KG1 (cell line): ENCODE measurements at regions not wholly inside any gene's neighbourhood (a gene's known extent, or its start where the extent isn't known, plus 50 kb on each side); places are given as distances from the start of the nearest gene placed in this dataset.

Experiments used
- DNase-seq: peaks from one replicate; lab custom pipeline; 2025; lab: John Stamatoyannopoulos, UW

DNA sequence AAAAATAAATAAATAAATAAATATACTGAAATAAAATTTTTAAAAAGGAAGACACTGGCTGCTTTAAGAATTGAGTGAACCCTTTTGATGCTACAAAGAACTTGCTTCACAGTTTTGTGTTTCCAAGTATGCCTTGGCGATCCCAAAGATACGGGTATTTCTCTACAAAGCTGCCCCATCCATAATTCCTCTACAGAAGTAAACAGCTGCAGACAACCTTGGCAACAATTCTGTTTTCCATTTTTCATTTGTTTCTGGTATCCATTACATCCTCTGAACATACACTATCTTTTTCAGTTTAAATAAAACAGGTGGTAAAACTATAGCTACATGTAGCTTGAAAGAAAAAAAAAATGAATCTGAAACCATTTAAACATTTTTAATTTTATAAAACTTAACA lies 552.8 kb upstream of the KLHL29 start:
- no peak for DNase-seq

- DNase-seq = no peak
These were observed 546.5 kb upstream of the KLHL29 start for GRCh38 chr2:22838461-22838860.

DNA sequence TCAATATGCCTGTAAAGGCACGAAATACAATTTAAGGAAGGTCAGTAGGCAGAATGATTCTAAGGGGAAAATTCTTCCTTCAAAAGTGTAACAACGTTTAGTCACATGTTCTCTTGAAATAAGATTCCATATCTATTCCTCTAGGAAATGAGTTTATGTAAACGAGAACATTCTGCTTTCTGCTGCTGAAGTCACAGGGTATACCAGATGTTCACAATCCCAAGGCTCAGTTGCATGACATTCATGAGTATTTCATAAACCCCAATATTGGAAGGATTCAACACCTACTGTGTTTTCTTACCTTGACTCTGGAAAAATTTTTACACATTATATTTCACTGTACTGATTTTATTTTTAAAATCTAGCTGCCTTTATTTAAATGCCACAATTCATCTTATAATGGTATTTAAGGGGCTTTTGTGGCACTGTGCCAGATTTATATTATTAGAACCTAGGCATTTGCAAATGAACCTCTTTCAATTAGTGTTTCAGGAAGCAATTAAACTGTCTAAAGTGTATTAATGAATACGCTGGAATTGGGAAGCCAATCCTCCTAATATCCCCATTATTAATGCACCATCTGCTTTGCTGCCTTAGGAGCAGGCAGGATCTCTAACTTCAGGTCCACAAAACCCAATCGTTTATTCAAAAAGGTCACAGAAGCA lies 542.6 kb upstream of the KLHL29 start:
- DNase-seq = no peak

DNA sequence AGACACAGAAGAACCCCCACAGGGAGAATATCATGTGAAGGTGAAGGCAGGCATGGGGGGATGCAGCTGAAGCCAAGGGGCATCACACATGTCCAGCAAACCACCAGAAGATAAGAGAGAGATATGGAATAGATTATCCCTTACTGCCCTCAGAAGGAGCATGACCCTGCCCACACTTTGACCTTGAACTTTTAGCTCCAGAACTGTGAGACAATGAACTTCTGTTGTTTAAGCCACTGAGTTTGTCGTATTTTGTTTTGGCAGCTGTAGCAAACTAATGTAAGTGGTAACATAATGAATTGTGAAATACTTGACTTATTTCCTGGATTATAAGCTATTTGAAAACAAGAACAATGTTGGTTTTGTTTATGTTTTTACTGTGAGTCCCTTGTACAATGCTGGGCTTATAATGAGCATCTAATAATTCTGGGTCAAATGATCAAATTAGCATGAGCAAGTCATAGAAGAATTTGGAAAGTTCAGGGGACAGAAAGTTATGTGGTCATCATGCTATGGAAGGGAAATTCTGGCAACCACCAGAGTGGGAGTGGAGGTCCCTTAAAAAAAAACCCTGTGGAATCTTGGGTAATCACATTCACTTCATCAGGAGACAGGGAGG lies 541.0 kb upstream of the KLHL29 start:
- DNase-seq = no peak

- DNase-seq = no peak
These were observed 534.7 kb upstream of the KLHL29 start for GRCh38 chr2:22850310-22850709.

GRCh38 chr2:22854588-22854987 lies 530.4 kb upstream of the KLHL29 start:
- DNase-seq = no peak

- no peak for DNase-seq
These were observed 529.9 kb upstream of the KLHL29 start for GRCh38 chr2:22855081-22855480.

DNA sequence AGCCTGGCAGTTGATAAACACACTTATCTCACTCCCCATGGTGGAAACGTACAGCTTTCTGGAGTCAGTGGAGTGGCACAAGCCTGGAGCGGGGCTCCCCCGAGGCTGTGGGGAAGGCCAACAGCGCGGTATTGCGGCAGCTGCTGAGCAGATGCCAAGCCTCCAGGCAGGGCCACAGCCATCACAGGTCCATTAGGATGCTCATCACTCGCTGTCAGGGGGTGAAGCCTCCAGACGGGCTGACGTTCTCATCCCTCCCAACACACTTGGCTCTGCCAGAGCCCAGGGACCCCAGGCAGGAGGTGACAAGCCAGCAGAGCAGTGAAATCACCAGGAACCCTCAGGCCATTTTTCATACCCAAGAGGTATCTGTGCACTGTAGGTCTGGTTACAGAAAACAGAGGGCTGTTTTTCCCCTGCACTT lies 529.2 kb upstream of the KLHL29 start:
- DNase-seq = no peak

- DNase-seq = no peak
These were observed 517.0 kb upstream of the KLHL29 start for GRCh38 chr2:22867973-22868372.

- no peak for DNase-seq
These were observed 506.9 kb upstream of the KLHL29 start for GRCh38 chr2:22878121-22878520.

- DNase-seq = no peak
These were observed 505.7 kb upstream of the KLHL29 start for GRCh38 chr2:22879009-22879863.

- DNase-seq = no peak
These were observed 504.8 kb upstream of the KLHL29 start for GRCh38 chr2:22880161-22880560.

GRCh38 chr2:22882011-22882410 lies 503.0 kb upstream of the KLHL29 start:
- DNase-seq = no peak

DNA sequence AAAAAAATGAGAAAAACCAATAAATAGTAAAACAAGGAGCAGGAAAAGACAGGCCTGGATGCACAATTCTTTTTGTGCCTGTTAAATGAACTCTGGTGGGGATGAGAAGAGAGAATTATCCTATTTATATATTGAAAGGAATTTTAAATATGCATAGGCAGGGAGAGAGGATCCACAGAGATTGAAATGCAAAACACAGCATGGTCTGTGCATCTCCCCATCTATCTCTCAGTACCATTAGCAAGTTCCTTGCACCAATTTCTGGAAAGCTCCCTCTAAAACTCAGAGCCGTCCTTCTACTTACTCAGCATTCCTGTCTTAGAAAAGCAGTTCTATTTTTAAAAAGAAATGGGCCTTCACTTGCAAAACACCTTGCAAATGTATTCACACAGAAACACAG lies 502.3 kb upstream of the KLHL29 start:
- no peak for DNase-seq

GRCh38 chr2:22883054-22883453 lies 501.9 kb upstream of the KLHL29 start:
- no peak for DNase-seq

- DNase-seq = no peak
These were observed 499.7 kb upstream of the KLHL29 start for GRCh38 chr2:22885245-22885644.

DNA sequence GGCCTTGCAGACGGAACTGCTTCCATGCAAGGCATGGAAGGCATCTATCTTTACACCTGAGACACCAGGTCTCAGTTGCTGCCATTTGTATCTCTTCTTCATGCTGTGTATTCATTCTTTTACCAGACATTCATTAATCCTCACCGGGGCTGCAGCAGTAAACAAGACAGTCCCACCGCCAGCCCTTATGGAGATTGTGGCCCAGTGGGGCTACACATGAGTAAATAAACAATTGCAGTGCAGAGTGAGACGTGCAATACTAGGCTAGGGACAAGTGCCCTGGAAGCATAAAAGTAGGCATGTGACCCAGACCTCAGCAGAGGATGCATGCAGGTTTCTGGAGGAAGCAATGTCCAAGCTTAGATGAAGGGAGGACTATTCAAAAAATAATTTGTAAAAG lies 497.6 kb upstream of the KLHL29 start:
- DNase-seq = no peak

GRCh38 chr2:22887845-22888244 lies 497.1 kb upstream of the KLHL29 start:
- no peak for DNase-seq

DNA sequence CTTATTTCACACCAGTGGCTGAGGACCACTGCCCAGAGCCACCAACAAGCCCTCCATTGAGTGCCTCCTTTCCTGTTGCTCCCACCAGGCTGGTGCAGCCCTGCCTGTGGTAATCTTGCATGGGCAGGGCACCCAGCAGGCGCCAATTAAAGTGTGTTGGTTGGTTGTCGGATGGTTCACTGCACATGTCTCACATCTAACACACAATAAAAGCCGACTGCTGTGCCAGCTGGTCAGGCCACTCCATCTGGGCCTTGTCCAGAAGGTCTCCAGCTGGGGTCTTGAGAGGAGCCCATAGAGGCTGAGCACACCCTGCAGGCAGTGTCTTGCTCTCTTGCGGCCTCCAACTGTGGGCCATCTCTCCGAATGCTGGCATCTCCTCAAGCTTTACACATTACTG lies 494.8 kb upstream of the KLHL29 start:
- no peak for DNase-seq

DNA sequence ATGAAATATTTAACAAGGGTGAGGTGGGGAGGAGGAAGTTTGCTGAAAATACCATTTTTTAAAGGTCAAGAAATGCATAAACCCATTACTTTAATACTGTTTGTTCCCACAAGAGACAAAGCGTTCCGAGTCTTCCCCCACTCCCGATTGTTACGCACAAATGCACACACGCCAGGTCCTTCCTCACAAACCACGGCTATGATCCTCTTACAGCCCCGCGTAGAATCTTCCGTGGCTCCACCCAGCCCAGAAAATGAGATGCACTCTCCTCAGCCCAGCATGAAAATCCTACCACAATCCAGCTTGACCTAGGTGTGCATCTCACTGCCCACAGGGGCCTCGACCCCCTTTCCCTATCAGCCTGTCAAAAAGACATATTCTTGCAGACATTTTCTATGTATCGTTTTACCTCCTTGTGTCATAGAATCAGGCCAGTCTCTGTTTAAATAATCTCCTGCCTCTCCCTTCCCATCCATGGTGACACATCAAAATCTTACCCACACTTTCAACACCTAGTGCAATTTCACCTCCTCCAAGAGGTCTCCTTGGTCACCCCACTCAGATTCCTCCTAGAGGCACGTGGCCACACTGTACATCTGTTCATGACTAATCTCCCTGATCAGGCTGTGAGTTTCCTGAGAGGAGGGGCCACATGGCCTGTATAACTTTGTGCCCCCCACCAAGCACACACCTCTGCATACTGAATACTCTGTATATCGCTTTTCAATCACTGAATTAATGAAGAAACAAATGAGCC lies 491.0 kb upstream of the KLHL29 start:
- no peak for DNase-seq

DNA sequence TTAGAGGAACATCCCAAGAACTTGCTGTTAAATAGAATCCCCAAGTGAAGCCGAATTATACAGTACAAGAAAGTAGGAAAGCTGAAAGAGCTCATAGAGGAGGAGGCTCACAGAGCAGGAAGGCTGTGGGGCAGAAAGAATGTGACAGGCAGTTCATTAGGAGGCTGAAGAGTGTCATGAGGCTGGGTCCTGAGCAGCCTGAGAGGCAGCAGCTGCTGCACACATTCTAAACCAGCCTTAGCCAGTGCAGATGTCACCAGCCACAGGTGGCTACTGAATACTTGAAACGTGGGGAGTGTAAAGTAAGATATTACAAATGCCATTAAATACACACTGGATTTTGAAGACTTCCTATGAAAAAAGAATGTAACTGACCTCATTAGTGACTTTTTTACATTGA lies 490.2 kb upstream of the KLHL29 start:
- DNase-seq = no peak

GRCh38 chr2:22897428-22897827 lies 487.6 kb upstream of the KLHL29 start:
- no peak for DNase-seq
